ENCODE measurements at regions not wholly inside any gene's neighbourhood (a gene's known extent, or its start where the extent isn't known, plus 50 kb on each side); places are given as distances from the start of the nearest gene placed in this dataset.
A peak's percentile ranks its signal among the peaks of the same experiment; 100 is the strongest.
"Not testable (repeated sequence)": the region's sequence is repeated elsewhere in the genome, so short reads cannot be mapped to it uniquely, and the experiment has no call there.

- H3K4me3 ChIP-seq (ENCODE audit: insufficient read depth, low read depth, low read length): no peak overlapping the region
- no peaks in the 10 kb centered on the region for H3K27me3 ChIP-seq (ENCODE audit: control insufficient read depth, insufficient read depth, low read length)
- H3K36me3 ChIP-seq (replicated peaks; ENCODE audit: control insufficient read depth, insufficient read depth, low read length): no peaks in the 10 kb centered on the region
- no peak for DNase-seq
Observed at GRCh38 chr5:91469517-91470165, 86.5 kb upstream of the ARRDC3 start.

- no peaks in the 10 kb centered on the region for H3K36me3 ChIP-seq (replicated peaks; ENCODE audit: control insufficient read depth, insufficient read depth, low read length)
- no peaks in the 10 kb centered on the region for H3K27me3 ChIP-seq (ENCODE audit: control insufficient read depth, insufficient read depth, low read length)
- no peak overlapping the region for H3K4me3 ChIP-seq (ENCODE audit: insufficient read depth, low read depth, low read length)
- no peak for DNase-seq
Observed at GRCh38 chr5:91468651-91469422, 85.7 kb upstream of the ARRDC3 start.

GRCh38 chr5:91464886-91465646, 81.9 kb upstream of the ARRDC3 start:
- no peak for DNase-seq
- Histone ChIP-seq H3K36me3 (replicated peaks; ENCODE audit: control insufficient read depth, insufficient read depth, low read length) (no peaks in the 10 kb centered on the region), H3K27me3 (ENCODE audit: control insufficient read depth, insufficient read depth, low read length) (no peaks in the 10 kb centered on the region), H3K4me3 (ENCODE audit: insufficient read depth, low read depth, low read length) (no peak overlapping the region)

- Histone ChIP-seq H3K4me3 (ENCODE audit: insufficient read depth, low read depth, low read length) (no peak overlapping the region), H3K36me3 (replicated peaks; ENCODE audit: control insufficient read depth, insufficient read depth, low read length) (no peaks in the 10 kb centered on the region), H3K27me3 (ENCODE audit: control insufficient read depth, insufficient read depth, low read length) (no peaks in the 10 kb centered on the region)
- no peak for DNase-seq
Observed at GRCh38 chr5:91457681-91458058, 74.6 kb upstream of the ARRDC3 start.

- Histone ChIP-seq H3K4me3 (ENCODE audit: insufficient read depth, low read depth, low read length) (no peak overlapping the region), H3K27me3 (ENCODE audit: control insufficient read depth, insufficient read depth, low read length) (no peaks in the 10 kb centered on the region), H3K36me3 (replicated peaks; ENCODE audit: control insufficient read depth, insufficient read depth, low read length) (no peaks in the 10 kb centered on the region)
- DNase-seq: no peak
Observed at GRCh38 chr5:91456928-91457680, 74.0 kb upstream of the ARRDC3 start.

- Histone ChIP-seq H3K27me3 (ENCODE audit: control insufficient read depth, insufficient read depth, low read length) (no peaks in the 10 kb centered on the region), H3K4me3 (ENCODE audit: insufficient read depth, low read depth, low read length) (no peak overlapping the region), H3K36me3 (replicated peaks; ENCODE audit: control insufficient read depth, insufficient read depth, low read length) (no peaks in the 10 kb centered on the region)
- DNase-seq: no peak
Observed at GRCh38 chr5:91449083-91449482, 66.0 kb upstream of the ARRDC3 start.

- not testable (repeated sequence) for H3K27me3 ChIP-seq (ENCODE audit: control insufficient read depth, insufficient read depth, low read length); DNase-seq; H3K4me3 ChIP-seq (ENCODE audit: insufficient read depth, low read depth, low read length); H3K36me3 ChIP-seq (replicated peaks; ENCODE audit: control insufficient read depth, insufficient read depth, low read length)
Observed at GRCh38 chr5:91448079-91448478, 65.0 kb upstream of the ARRDC3 start.

GRCh38 chr5:91446880-91447279, 63.8 kb upstream of the ARRDC3 start:
- not testable (repeated sequence) for H3K27me3 ChIP-seq (ENCODE audit: control insufficient read depth, insufficient read depth, low read length); H3K4me3 ChIP-seq (ENCODE audit: insufficient read depth, low read depth, low read length); DNase-seq; H3K36me3 ChIP-seq (replicated peaks; ENCODE audit: control insufficient read depth, insufficient read depth, low read length)

- no peak overlapping the region for H3K4me3 ChIP-seq (ENCODE audit: insufficient read depth, low read depth, low read length)
- DNase-seq: no peak
- no peaks in the 10 kb centered on the region for H3K36me3 ChIP-seq (replicated peaks; ENCODE audit: control insufficient read depth, insufficient read depth, low read length)
- no peaks in the 10 kb centered on the region for H3K27me3 ChIP-seq (ENCODE audit: control insufficient read depth, insufficient read depth, low read length)
Observed at GRCh38 chr5:91443761-91444467, 60.8 kb upstream of the ARRDC3 start.

- DNase-seq: no peak
- Histone ChIP-seq H3K27me3 (ENCODE audit: control insufficient read depth, insufficient read depth, low read length) (no peaks in the 10 kb centered on the region), H3K4me3 (ENCODE audit: insufficient read depth, low read depth, low read length) (no peak overlapping the region), H3K36me3 (replicated peaks; ENCODE audit: control insufficient read depth, insufficient read depth, low read length) (no peaks in the 10 kb centered on the region)
Observed at GRCh38 chr5:91443023-91443422, 59.9 kb upstream of the ARRDC3 start.

- Histone ChIP-seq H3K36me3 (replicated peaks; ENCODE audit: control insufficient read depth, insufficient read depth, low read length) (no peaks in the 10 kb centered on the region), H3K4me3 (ENCODE audit: insufficient read depth, low read depth, low read length) (no peak overlapping the region), H3K27me3 (ENCODE audit: control insufficient read depth, insufficient read depth, low read length) (no peaks in the 10 kb centered on the region)
- DNase-seq: no peak
Observed at GRCh38 chr5:91441082-91441481, 58.0 kb upstream of the ARRDC3 start.

- Histone ChIP-seq H3K27me3 (ENCODE audit: control insufficient read depth, insufficient read depth, low read length) (no peaks in the 10 kb centered on the region), H3K36me3 (replicated peaks; ENCODE audit: control insufficient read depth, insufficient read depth, low read length) (no peaks in the 10 kb centered on the region), H3K4me3 (ENCODE audit: insufficient read depth, low read depth, low read length) (no peak overlapping the region)
- DNase-seq: peak; percentile 51
Observed at GRCh38 chr5:91438871-91439270, 55.8 kb upstream of the ARRDC3 start.

GRCh38 chr5:91436241-91436640, 53.1 kb upstream of the ARRDC3 start:
- no peaks in the 10 kb centered on the region for H3K36me3 ChIP-seq (replicated peaks; ENCODE audit: control insufficient read depth, insufficient read depth, low read length)
- no peaks in the 10 kb centered on the region for H3K27me3 ChIP-seq (ENCODE audit: control insufficient read depth, insufficient read depth, low read length)
- H3K4me3 ChIP-seq (ENCODE audit: insufficient read depth, low read depth, low read length): no peak overlapping the region
- no peak for DNase-seq

- no peak for DNase-seq
- Histone ChIP-seq H3K4me3 (ENCODE audit: insufficient read depth, low read depth, low read length) (no peak overlapping the region), H3K27me3 (ENCODE audit: control insufficient read depth, insufficient read depth, low read length) (no peaks in the 10 kb centered on the region), H3K36me3 (replicated peaks; ENCODE audit: control insufficient read depth, insufficient read depth, low read length) (no peaks in the 10 kb centered on the region)
Observed at GRCh38 chr5:91434348-91434747, 51.2 kb upstream of the ARRDC3 start.
